C4-2B (cell line): ENCODE measurements at regions not wholly inside any gene's neighbourhood (a gene's known extent, or its start where the extent isn't known, plus 50 kb on each side); places are given as distances from the start of the nearest gene placed in this dataset.

Experiments used
- H3K27ac ChIP-seq: fragments of 450-650 bp; 2 replicates; pipeline ENCODE4 v1.5.1; 2017
- CTCF ChIP-seq: fragments of 450-650 bp; conservative IDR thresholded peaks from 2 replicates; pipeline ENCODE4 v1.5.1; 2017; ENCODE audit warnings: mild to moderate bottlenecking
- ZFX ChIP-seq: fragments of 450-650 bp; IDR thresholded peaks from 2 replicates; pipeline ENCODE4 v1.6.1; 2017

DNA sequence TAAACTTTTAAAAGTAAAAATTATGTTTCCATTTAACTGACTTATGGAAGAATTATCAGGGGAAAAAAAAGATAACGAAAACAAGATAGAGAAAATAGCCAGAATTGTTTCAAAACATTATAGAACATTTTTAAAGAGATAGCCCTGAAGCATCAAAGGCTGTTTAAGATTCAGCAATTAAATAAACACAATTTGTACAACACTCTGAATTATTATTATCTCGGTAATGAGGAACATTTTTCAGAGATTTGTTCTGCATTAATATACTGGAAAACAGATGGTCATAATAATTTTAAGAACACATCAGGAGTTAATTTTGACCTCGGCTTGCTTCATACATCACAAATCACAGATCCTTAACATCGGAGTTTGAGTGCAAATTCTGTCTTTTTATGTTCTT, 643.8 kb downstream of the SORCS1 start:
- TF ChIP-seq ZFX (no peak), CTCF (no peak)
- no peak overlapping the region for H3K27ac ChIP-seq

- TF ChIP-seq ZFX, result no peak
- no peak for TF ChIP-seq CTCF
- no peak overlapping the region for H3K27ac ChIP-seq
These were observed 645.0 kb downstream of the SORCS1 start for GRCh38 chr10:106519376-106520030.

DNA sequence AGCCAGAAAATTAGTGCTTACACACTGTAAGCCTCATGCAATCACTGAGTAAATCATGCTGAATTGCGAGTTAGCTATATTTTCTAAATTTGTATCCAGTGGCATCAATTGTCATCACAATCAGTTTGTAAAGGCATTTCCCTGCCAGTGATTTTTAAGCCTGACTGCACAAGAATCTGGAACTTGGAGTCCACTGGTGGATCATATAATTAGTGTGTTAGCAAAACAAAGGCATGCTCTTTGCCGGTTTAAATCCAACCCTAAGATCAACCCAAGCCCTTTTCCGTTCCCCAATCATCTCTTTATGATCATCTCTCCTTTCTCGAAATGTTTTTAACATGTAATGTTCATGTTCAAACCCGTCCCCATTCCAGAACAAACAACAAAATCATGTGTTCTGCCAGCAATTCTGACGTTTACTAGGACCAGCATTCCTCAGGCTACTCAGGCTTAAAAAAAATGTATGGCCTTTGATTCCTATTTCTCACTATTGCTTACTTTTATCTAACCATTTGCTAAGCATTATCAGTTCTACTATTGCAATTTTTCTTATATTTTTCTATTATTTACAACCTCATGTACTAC, 649.2 kb downstream of the SORCS1 start:
- H3K27ac ChIP-seq, result no peak overlapping the region
- no peak for TF ChIP-seq CTCF
- TF ChIP-seq ZFX, result no peak

GRCh38 chr10:106513352-106513771, 651.1 kb downstream of the SORCS1 start:
- no peak overlapping the region for H3K27ac ChIP-seq
- no peak for TF ChIP-seq CTCF
- TF ChIP-seq ZFX, result no peak

- TF ChIP-seq ZFX, result no peak
- TF ChIP-seq CTCF, result no peak
- no peak overlapping the region for H3K27ac ChIP-seq
These were observed 652.6 kb downstream of the SORCS1 start for GRCh38 chr10:106511917-106512316.

GRCh38 chr10:106508950-106509349, 655.6 kb downstream of the SORCS1 start:
- TF ChIP-seq CTCF (no peak), ZFX (no peak)
- no peak overlapping the region for H3K27ac ChIP-seq

GRCh38 chr10:106506526-106507283, 657.8 kb downstream of the SORCS1 start:
- TF ChIP-seq CTCF (no peak), ZFX (no peak)
- H3K27ac ChIP-seq, result no peak overlapping the region
